ENCODE measurements at regions not wholly inside any gene's neighbourhood (a gene's known extent, or its start where the extent isn't known, plus 50 kb on each side); places are given as distances from the start of the nearest gene placed in this dataset.
"Not testable (repeated sequence)": the region's sequence is repeated elsewhere in the genome, so short reads cannot be mapped to it uniquely, and the experiment has no call there.

GRCh38 chr6:60384614-60385013, 1901.4 kb downstream of the KHDRBS2 start:
- DNase-seq = not testable (repeated sequence)

GRCh38 chr6:60382771-60383170, 1903.3 kb downstream of the KHDRBS2 start:
- not testable (repeated sequence) for DNase-seq

GRCh38 chr6:60374078-60374477, 1911.9 kb downstream of the KHDRBS2 start:
- DNase-seq = not testable (repeated sequence)

GRCh38 chr6:60367800-60368199, 1918.2 kb downstream of the KHDRBS2 start:
- not testable (repeated sequence) for DNase-seq

GRCh38 chr6:60365901-60366300, 1920.1 kb downstream of the KHDRBS2 start:
- not testable (repeated sequence) for DNase-seq

GRCh38 chr6:60342411-60343008, 1943.5 kb downstream of the KHDRBS2 start:
- DNase-seq = not testable (repeated sequence)

- not testable (repeated sequence) for DNase-seq
These were observed 1947.5 kb downstream of the KHDRBS2 start for GRCh38 chr6:60338328-60339071.

- not testable (repeated sequence) for DNase-seq
These were observed 1950.9 kb downstream of the KHDRBS2 start for GRCh38 chr6:60335124-60335523.

GRCh38 chr6:60333708-60334107, 1952.3 kb downstream of the KHDRBS2 start:
- DNase-seq = not testable (repeated sequence)

GRCh38 chr6:60308939-60309338, 1977.1 kb downstream of the KHDRBS2 start:
- not testable (repeated sequence) for DNase-seq
